Progenitor cell of endocrine pancreas (in vitro differentiated cells): ENCODE measurements at regions not wholly inside any gene's neighbourhood (a gene's known extent, or its start where the extent isn't known, plus 50 kb on each side); places are given as distances from the start of the nearest gene placed in this dataset.

Source experiments
- DNase-seq: peaks from one replicate; pipeline ENCODE4 v3.0.0; 2021; ENCODE audit warnings: low spot score; ENCODE audit not compliant: unreplicated experiment
- H3K27ac Mint-ChIP-seq: 2 replicates; pipeline ENCODE4 v1.8.0; 2021; ENCODE audit warnings: mild to moderate bottlenecking, moderate library complexity, mixed read lengths
- H3K27me3 Mint-ChIP-seq: 2 replicates; pipeline ENCODE4 v1.8.0; 2021; ENCODE audit warnings: mixed read lengths
- H3K36me3 Mint-ChIP-seq: 2 replicates; pipeline ENCODE4 v1.8.0; 2022; ENCODE audit warnings: mixed read lengths; ENCODE audit not compliant: insufficient read depth
- H3K4me1 Mint-ChIP-seq: 2 replicates; pipeline ENCODE4 v1.8.0; 2021; ENCODE audit warnings: low read depth, mixed read lengths
- H3K4me3 Mint-ChIP-seq: 2 replicates; pipeline ENCODE4 v1.8.0; 2021; ENCODE audit warnings: low read depth, mild to moderate bottlenecking, moderate library complexity, mixed read lengths
- H3K9me3 Mint-ChIP-seq: 2 replicates; pipeline ENCODE4 v1.8.0; 2021; ENCODE audit warnings: low read depth, mixed read lengths
- CTCF ChIP-seq: fragments of 200-600 bp; sonication (generic); IDR thresholded peaks from one replicate; pipeline ENCODE4 v1.5.0; 2021; ENCODE audit warnings: antibody characterized with exemption, mild to moderate bottlenecking; ENCODE audit not compliant: unreplicated experiment

GRCh38 chr12:58026897-58027891 lies 85.8 kb downstream of the ATP23 start:
- Mint-ChIP-seq H3K4me3 (no peak overlapping the region), H3K36me3 (no peaks in the 10 kb centered on the region), H3K27ac (no peak overlapping the region), H3K4me1 (no peaks in the 10 kb centered on the region), H3K9me3 (peaks cover 21% of the 10 kb centered on the region), H3K27me3 (no peaks in the 10 kb centered on the region)
- no peak for DNase-seq
- TF ChIP-seq CTCF: no peak

- Mint-ChIP-seq H3K36me3 (no peaks in the 10 kb centered on the region), H3K4me3 (no peak overlapping the region), H3K9me3 (peaks cover 23% of the 10 kb centered on the region), H3K4me1 (no peaks in the 10 kb centered on the region), H3K27me3 (no peaks in the 10 kb centered on the region), H3K27ac (no peak overlapping the region)
- DNase-seq: no peak
- TF ChIP-seq CTCF: no peak
These were observed 86.9 kb downstream of the ATP23 start for GRCh38 chr12:58028294-58028693.

- TF ChIP-seq CTCF: no peak
- H3K9me3 Mint-ChIP-seq: peaks cover 27% of the 10 kb centered on the region
- H3K36me3 Mint-ChIP-seq: no peaks in the 10 kb centered on the region
- no peaks in the 10 kb centered on the region for H3K27me3 Mint-ChIP-seq
- no peaks in the 10 kb centered on the region for H3K4me1 Mint-ChIP-seq
- no peak overlapping the region for H3K27ac Mint-ChIP-seq
- DNase-seq: no peak
- H3K4me3 Mint-ChIP-seq: no peak overlapping the region
These were observed 87.9 kb downstream of the ATP23 start for GRCh38 chr12:58029260-58029659.

GRCh38 chr12:58030566-58031279 lies 89.4 kb downstream of the ATP23 start:
- no peaks in the 10 kb centered on the region for H3K4me1 Mint-ChIP-seq
- no peak for TF ChIP-seq CTCF
- H3K27ac Mint-ChIP-seq: no peak overlapping the region
- H3K36me3 Mint-ChIP-seq: no peaks in the 10 kb centered on the region
- H3K4me3 Mint-ChIP-seq: no peak overlapping the region
- no peaks in the 10 kb centered on the region for H3K27me3 Mint-ChIP-seq
- H3K9me3 Mint-ChIP-seq: peaks cover 31% of the 10 kb centered on the region
- DNase-seq: no peak

GRCh38 chr12:58032156-58032555 lies 90.8 kb downstream of the ATP23 start:
- Mint-ChIP-seq H3K27ac (no peak overlapping the region), H3K27me3 (no peaks in the 10 kb centered on the region), H3K4me3 (no peak overlapping the region), H3K9me3 (peaks cover 41% of the 10 kb centered on the region), H3K4me1 (no peaks in the 10 kb centered on the region), H3K36me3 (no peaks in the 10 kb centered on the region)
- TF ChIP-seq CTCF: no peak
- no peak for DNase-seq
